Esophagus muscularis mucosa (tissue), 4 donors: ENCODE measurements at regions not wholly inside any gene's neighbourhood (a gene's known extent, or its start where the extent isn't known, plus 50 kb on each side); places are given as distances from the start of the nearest gene placed in this dataset.
A peak's percentile ranks its signal among the peaks of the same experiment; 100 is the strongest.

Experiments used
- DNase-seq: peaks from one replicate; pipeline ENCODE4 v3.0.0-alpha.2; 2017; ENCODE audit errors: extremely low spot score
- H3K27ac ChIP-seq, 4 donors: fragments of 200-600 bp; sonication (generic); replicated peaks in 1 of 4; 1 replicate in 3 of 4; 2 replicates in 1 of 4; pipeline ENCODE4 v1.5.1; 2016 to 2019; ENCODE audit warnings: mild to moderate bottlenecking in 1 of 4
- H3K27me3 ChIP-seq, 4 donors: fragments of 200-600 bp; sonication (generic); one replicate each; pipeline versions ENCODE4 v1.5.1 to v1.6.0; 2016 to 2019
- H3K36me3 ChIP-seq, 4 donors: fragments of 200-600 bp; sonication (generic); one replicate each; pipeline ENCODE4 v1.5.1; 2016 to 2019
- H3K4me1 ChIP-seq, 4 donors: fragments of 200-600 bp; sonication (generic); one replicate each; pipeline ENCODE4 v1.5.1; 2016 to 2019
- H3K4me3 ChIP-seq, 4 donors: fragments of 200-600 bp; sonication (generic); 1 replicate in 2 of 4; 2 replicates in 2 of 4; pipeline ENCODE4 v1.5.1; 2016 to 2019; ENCODE audit warnings: mild to moderate bottlenecking in 4 of 4, moderate library complexity in 1 of 4
- H3K9me3 ChIP-seq, 4 donors: fragments of 200-600 bp; sonication (generic); 1 replicate in 3 of 4; 2 replicates in 1 of 4; pipeline ENCODE4 v1.5.1; 2016 to 2019
- EP300 ChIP-seq: sonication (generic); formaldehyde crosslinking; IDR thresholded peaks from one replicate; pipeline ENCODE4 v1.6.1; 2017; ENCODE audit warnings: antibody characterized with exemption
- POLR2A ChIP-seq: fragments of 450-650 bp; IDR thresholded peaks from one replicate; pipeline ENCODE4 v1.6.1; 2017; ENCODE audit warnings: antibody characterized with exemption, moderate library complexity, mild to moderate bottlenecking, low read depth
- POLR2AphosphoS5 ChIP-seq, 2 donors: sonication (generic); formaldehyde crosslinking; IDR thresholded peaks; one replicate each; pipeline ENCODE4 v1.6.1; 2017; ENCODE audit warnings: antibody characterized with exemption in 2 of 2
- WGBS: methylation state at CpG from one replicate; pipeline ENCODE4 v1.1.5; 2018; 5-methylcytosine and 5-hydroxymethylcytosine counted together
- intact Hi-C: fragments of 100-400 bp; cut with DNase I; formaldehyde crosslinking; loops from one replicate; pipeline ENCODE4 v1.15.1; 2023
- TF ChIP-seq, protein P1 (sequence below), 3 experiments: fragments of 200-600 bp in 2 of 3; fragments of 450-650 bp in 1 of 3; sonication (generic) in 2 of 3; IDR thresholded peaks; one replicate each; pipeline ENCODE4 v1.5.1; 2017 to 2019; ENCODE audit warnings: antibody characterized with exemption in 3 of 3, mild to moderate bottlenecking in 2 of 3, moderate library complexity in 1 of 3

GRCh38 chr11:130732476-130732875, 183.8 kb downstream of the SNX19 start:
- Histone ChIP-seq H3K9me3 (peaks cover 0 to 20% (median 13%) of the 10 kb centered on the region in 4 donors), H3K27ac (no peak overlapping the region), H3K36me3 (no peaks in the 10 kb centered on the region), H3K4me3 (no peak overlapping the region), H3K4me1 (peaks cover 0 to under 1% (median 0%) of the 10 kb centered on the region in 4 donors), H3K27me3 (no peaks in the 10 kb centered on the region)
- intact Hi-C loops = no loop called here
- 78% methylated on average over 3 of the region's 3 CpGs for whole genome bisulfite sequencing
- no peak for DNase-seq
- TF ChIP-seq POLR2AphosphoS5 (IDR thresholded peaks at IDR 0.05) (no peak), EP300 (no peak), POLR2A (no peak)
- TF ChIP-seq, protein P1, sequence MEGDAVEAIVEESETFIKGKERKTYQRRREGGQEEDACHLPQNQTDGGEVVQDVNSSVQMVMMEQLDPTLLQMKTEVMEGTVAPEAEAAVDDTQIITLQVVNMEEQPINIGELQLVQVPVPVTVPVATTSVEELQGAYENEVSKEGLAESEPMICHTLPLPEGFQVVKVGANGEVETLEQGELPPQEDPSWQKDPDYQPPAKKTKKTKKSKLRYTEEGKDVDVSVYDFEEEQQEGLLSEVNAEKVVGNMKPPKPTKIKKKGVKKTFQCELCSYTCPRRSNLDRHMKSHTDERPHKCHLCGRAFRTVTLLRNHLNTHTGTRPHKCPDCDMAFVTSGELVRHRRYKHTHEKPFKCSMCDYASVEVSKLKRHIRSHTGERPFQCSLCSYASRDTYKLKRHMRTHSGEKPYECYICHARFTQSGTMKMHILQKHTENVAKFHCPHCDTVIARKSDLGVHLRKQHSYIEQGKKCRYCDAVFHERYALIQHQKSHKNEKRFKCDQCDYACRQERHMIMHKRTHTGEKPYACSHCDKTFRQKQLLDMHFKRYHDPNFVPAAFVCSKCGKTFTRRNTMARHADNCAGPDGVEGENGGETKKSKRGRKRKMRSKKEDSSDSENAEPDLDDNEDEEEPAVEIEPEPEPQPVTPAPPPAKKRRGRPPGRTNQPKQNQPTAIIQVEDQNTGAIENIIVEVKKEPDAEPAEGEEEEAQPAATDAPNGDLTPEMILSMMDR (IDR thresholded peaks at IDR 0.05) = no peak

DNA sequence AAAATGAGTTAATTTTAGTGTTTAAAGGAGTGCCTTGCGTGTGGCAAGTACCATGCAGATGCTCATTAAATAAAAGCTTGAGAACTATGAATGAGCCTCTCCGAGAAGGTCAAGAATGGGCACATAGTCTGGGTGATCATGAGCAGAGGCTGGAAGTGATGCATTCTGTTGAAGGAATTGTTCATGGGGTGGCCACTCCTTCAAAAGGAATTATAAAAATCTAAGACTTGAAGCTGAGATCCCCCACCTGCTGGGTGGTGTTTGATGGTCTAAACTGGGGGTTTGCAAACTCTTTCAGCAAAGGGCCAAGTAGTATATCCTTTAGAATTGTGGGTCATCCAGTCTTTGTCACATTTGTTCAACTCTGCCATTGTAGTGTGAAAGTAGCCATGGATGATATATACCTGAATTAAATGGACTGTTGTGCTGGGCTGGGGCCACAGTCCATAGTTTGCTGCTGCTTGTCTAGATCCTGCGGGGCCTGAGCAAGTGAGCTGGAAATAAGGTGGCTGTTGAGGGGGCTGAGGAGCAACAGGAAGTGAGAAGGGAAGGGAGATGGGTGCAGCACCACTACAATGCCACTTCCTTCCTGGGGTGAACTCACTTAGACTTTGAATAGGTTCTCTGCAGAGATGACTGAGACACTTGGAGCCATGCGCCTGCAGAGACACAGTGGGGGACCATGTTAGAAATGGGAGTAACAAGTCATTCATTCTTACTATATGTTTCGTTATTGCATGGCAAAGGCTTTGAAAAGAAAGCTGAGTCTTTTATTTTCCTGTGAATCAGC, 179.0 kb downstream of the SNX19 start:
- Histone ChIP-seq H3K27ac (no peak overlapping the region), H3K36me3 (no peaks in the 10 kb centered on the region), H3K4me3 (no peak overlapping the region), H3K4me1 (peaks cover 7 to 9% (median 9%) of the 10 kb centered on the region in 4 donors), H3K27me3 (no peaks in the 10 kb centered on the region), H3K9me3 (peaks cover 0 to 20% (median 20%) of the 10 kb centered on the region in 4 donors)
- intact Hi-C loops = no loop called here
- DNase-seq = no peak
- 92% methylated on average over 4 of the region's 5 CpGs for WGBS
- TF ChIP-seq POLR2AphosphoS5 (IDR thresholded peaks at IDR 0.05) (no peak), POLR2A (no peak), EP300 (no peak)
- TF ChIP-seq, protein P1 (IDR thresholded peaks at IDR 0.05) = no peak

GRCh38 chr11:130737866-130738431, 178.3 kb downstream of the SNX19 start:
- WGBS = 45% methylated on average over 12 of the region's 12 CpGs
- no peak for DNase-seq
- no peak for TF ChIP-seq EP300
- H3K4me1 ChIP-seq = peaks cover 7 to 9% (median 9%) of the 10 kb centered on the region in 4 donors
- peak overlapping the region in 1 of 4 donors; percentile 6 for H3K27ac ChIP-seq
- intact Hi-C loops = no loop called here
- H3K9me3 ChIP-seq = peaks cover 0 to 20% (median 20%) of the 10 kb centered on the region in 4 donors
- no peaks in the 10 kb centered on the region for H3K27me3 ChIP-seq
- H3K4me3 ChIP-seq = no peak overlapping the region
- no peaks in the 10 kb centered on the region for H3K36me3 ChIP-seq

DNA sequence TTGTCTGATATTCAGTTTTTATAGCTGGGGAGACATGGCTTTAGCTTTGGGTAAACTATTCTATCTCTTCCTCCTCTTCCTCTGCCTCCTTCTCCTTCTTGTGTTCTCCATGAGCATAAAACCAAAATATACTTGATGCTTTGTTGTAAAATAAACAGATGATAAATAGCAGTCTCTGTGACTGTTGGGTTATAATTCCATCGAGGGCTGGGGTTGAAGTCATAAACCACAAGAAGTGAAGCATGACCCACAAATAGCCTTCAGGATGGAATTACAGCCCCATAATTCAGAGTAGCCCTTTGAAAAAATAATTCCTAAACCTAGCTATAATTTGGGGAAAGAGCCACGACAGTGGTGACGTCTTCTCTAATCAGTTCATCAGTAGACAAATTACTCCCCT, 177.7 kb downstream of the SNX19 start:
- Histone ChIP-seq H3K4me1 (peaks cover 7 to 9% (median 9%) of the 10 kb centered on the region in 4 donors), H3K4me3 (no peak overlapping the region), H3K9me3 (peaks cover 0 to 20% (median 18%) of the 10 kb centered on the region in 4 donors), H3K27me3 (no peaks in the 10 kb centered on the region), H3K27ac (peak overlapping the region in 1 of 4 donors; percentile 6), H3K36me3 (no peaks in the 10 kb centered on the region)
- DNase-seq = no peak
- intact Hi-C loops = no loop called here
- TF ChIP-seq, protein P1 (IDR thresholded peaks at IDR 0.05) = no peak
- no peak for TF ChIP-seq POLR2AphosphoS5 (IDR thresholded peaks at IDR 0.05)
- no peak for TF ChIP-seq EP300
- no peak for TF ChIP-seq POLR2A
- WGBS = 80% methylated on average over 3 of the region's 3 CpGs

- Histone ChIP-seq H3K4me1 (peaks cover 7 to 9% (median 9%) of the 10 kb centered on the region in 4 donors), H3K36me3 (no peaks in the 10 kb centered on the region), H3K27me3 (no peaks in the 10 kb centered on the region), H3K9me3 (peaks cover 0 to 20% (median 18%) of the 10 kb centered on the region in 4 donors), H3K27ac (no peak overlapping the region), H3K4me3 (no peak overlapping the region)
- intact Hi-C loops = no loop called here
- WGBS = 94% methylated on average over 4 of the region's 4 CpGs
- no peak for TF ChIP-seq EP300
- TF ChIP-seq POLR2AphosphoS5 (IDR thresholded peaks at IDR 0.05) = no peak
- TF ChIP-seq, protein P1 (IDR thresholded peaks at IDR 0.05) = no peak
- TF ChIP-seq POLR2A = no peak
- DNase-seq = no peak
Measured at GRCh38 chr11:130740819-130741218, 175.5 kb downstream of the SNX19 start.
